ENCODE measurements at regions not wholly inside any gene's neighbourhood (a gene's known extent, or its start where the extent isn't known, plus 50 kb on each side); places are given as distances from the start of the nearest gene placed in this dataset.

DNA sequence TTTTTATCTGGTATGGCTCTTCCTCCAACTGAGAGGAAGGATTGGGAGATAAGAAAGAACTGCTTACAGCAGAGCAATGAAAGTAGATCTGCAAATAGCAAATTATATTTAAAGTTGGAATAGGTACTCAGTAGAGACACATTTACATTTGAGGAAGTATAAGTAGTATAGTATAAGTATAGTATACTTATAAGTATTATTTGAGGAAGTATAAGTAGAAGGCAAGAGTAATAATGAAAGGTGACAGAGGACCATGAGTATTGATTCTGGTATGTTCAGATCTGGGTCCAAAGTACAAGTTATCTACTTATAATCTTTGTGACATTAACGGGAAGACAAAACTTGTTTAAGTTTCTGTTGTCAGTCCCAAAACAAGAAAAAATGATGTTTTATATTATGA, 527.6 kb upstream of the SORCS1 start:
- Histone ChIP-seq H3K9me2 (replicated peaks; ENCODE audit: low read depth, low read length) (no peaks in the 10 kb centered on the region), H3K4me2 (ENCODE audit: low read depth, low read length, poor library complexity, severe bottlenecking) (no peak overlapping the region), H3F3A (ENCODE audit: low read depth) (no peaks in the 10 kb centered on the region), H4K20me1 (ENCODE audit: insufficient read depth, low read length, poor library complexity, severe bottlenecking) (no peaks in the 10 kb centered on the region), H3K4me3 (ENCODE audit: low read length, poor library complexity, severe bottlenecking) (no peak overlapping the region), H3K4me1 (ENCODE audit: insufficient read depth, low read length, poor library complexity, severe bottlenecking) (no peaks in the 10 kb centered on the region), H3K79me2 (ENCODE audit: insufficient read depth, low read length) (no peaks in the 10 kb centered on the region), H2AFZ (ENCODE audit: low read length) (no peak overlapping the region), H3K27me3 (ENCODE audit: insufficient read depth, low read length, poor library complexity, severe bottlenecking) (no peaks in the 10 kb centered on the region), H3K36me3 (ENCODE audit: insufficient read depth, low read length) (no peaks in the 10 kb centered on the region), H3K9ac (ENCODE audit: low read depth, low read length, poor library complexity, severe bottlenecking) (no peak overlapping the region), H3K9me3 (ENCODE audit: insufficient read depth, low read depth, low read length) (no peaks in the 10 kb centered on the region)
- no peak for TF ChIP-seq EZH2phosphoT487 (IDR thresholded peaks at IDR 0.05; ENCODE audit: borderline replicate concordance)
- TF ChIP-seq, protein P1, sequence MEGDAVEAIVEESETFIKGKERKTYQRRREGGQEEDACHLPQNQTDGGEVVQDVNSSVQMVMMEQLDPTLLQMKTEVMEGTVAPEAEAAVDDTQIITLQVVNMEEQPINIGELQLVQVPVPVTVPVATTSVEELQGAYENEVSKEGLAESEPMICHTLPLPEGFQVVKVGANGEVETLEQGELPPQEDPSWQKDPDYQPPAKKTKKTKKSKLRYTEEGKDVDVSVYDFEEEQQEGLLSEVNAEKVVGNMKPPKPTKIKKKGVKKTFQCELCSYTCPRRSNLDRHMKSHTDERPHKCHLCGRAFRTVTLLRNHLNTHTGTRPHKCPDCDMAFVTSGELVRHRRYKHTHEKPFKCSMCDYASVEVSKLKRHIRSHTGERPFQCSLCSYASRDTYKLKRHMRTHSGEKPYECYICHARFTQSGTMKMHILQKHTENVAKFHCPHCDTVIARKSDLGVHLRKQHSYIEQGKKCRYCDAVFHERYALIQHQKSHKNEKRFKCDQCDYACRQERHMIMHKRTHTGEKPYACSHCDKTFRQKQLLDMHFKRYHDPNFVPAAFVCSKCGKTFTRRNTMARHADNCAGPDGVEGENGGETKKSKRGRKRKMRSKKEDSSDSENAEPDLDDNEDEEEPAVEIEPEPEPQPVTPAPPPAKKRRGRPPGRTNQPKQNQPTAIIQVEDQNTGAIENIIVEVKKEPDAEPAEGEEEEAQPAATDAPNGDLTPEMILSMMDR (conservative IDR thresholded peaks at IDR 0.05; ENCODE audit: low read length): no peak

DNA sequence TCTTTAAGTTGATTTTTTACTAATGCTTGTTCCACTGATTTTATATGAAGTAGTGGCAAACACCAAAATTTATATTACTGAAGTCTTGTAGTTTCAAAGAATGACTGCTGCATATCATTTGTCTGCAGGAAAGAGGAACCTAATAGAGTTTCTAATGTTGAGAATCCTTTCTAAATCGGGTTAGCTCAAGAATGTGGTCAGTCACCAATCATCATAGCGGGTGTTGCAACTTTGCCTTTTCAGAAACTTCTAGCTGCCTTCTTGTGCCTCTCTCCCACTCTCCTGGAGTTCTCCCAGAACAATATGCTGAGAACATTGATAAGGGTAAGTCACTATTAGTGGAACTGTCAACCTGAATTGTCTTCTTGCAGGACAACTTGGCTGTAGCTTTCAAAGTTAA, 524.8 kb upstream of the SORCS1 start:
- H3K9ac ChIP-seq (ENCODE audit: low read depth, low read length, poor library complexity, severe bottlenecking): no peak overlapping the region

DNA sequence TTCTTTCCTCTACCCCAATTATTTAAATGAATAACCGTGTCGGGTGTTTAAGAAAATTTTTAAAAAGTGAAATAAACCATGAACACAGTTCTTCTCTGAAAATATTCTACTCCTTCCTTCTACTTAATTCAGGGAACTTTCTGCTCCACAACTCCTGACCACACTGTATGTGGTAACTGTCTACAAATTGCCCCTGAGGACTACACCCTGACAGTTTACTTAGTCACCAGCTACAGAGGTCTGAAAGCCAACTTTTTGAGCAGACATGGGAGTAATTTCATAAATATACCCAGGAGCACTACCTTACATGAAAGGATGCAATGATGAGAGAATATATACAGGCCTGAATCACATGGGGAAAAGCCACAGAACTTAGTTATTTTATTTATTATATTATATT, 523.2 kb upstream of the SORCS1 start:
- no peaks in the 10 kb centered on the region for H3K4me1 ChIP-seq (ENCODE audit: insufficient read depth, low read length, poor library complexity, severe bottlenecking)
- H3K27me3 ChIP-seq (ENCODE audit: insufficient read depth, low read length, poor library complexity, severe bottlenecking): no peaks in the 10 kb centered on the region
- no peaks in the 10 kb centered on the region for H4K20me1 ChIP-seq (ENCODE audit: insufficient read depth, low read length, poor library complexity, severe bottlenecking)
- no peak overlapping the region for H3K9ac ChIP-seq (ENCODE audit: low read depth, low read length, poor library complexity, severe bottlenecking)
- H3K9me2 ChIP-seq (replicated peaks; ENCODE audit: low read depth, low read length): no peaks in the 10 kb centered on the region
- H3K4me2 ChIP-seq (ENCODE audit: low read depth, low read length, poor library complexity, severe bottlenecking): no peak overlapping the region
- no peaks in the 10 kb centered on the region for H3K9me3 ChIP-seq (ENCODE audit: insufficient read depth, low read depth, low read length)
- H3K79me2 ChIP-seq (ENCODE audit: insufficient read depth, low read length): no peaks in the 10 kb centered on the region
- H2AFZ ChIP-seq (ENCODE audit: low read length): no peak overlapping the region
- H3K4me3 ChIP-seq (ENCODE audit: low read length, poor library complexity, severe bottlenecking): no peak overlapping the region
- no peaks in the 10 kb centered on the region for H3F3A ChIP-seq (ENCODE audit: low read depth)
- H3K36me3 ChIP-seq (ENCODE audit: insufficient read depth, low read length): no peaks in the 10 kb centered on the region
- TF ChIP-seq EZH2phosphoT487 (IDR thresholded peaks at IDR 0.05; ENCODE audit: borderline replicate concordance): no peak
- TF ChIP-seq, protein P1 (conservative IDR thresholded peaks at IDR 0.05; ENCODE audit: low read length): no peak

More for the DNA sequence above, 524.8 kb upstream of the SORCS1 start:
- Histone ChIP-seq H3K9me3 (ENCODE audit: insufficient read depth, low read depth, low read length) (no peaks in the 10 kb centered on the region), H3K4me3 (ENCODE audit: low read length, poor library complexity, severe bottlenecking) (no peak overlapping the region), H3K36me3 (ENCODE audit: insufficient read depth, low read length) (no peaks in the 10 kb centered on the region), H3K4me1 (ENCODE audit: insufficient read depth, low read length, poor library complexity, severe bottlenecking) (no peaks in the 10 kb centered on the region), H3K9me2 (replicated peaks; ENCODE audit: low read depth, low read length) (no peaks in the 10 kb centered on the region), H3F3A (ENCODE audit: low read depth) (no peaks in the 10 kb centered on the region), H3K27me3 (ENCODE audit: insufficient read depth, low read length, poor library complexity, severe bottlenecking) (no peaks in the 10 kb centered on the region), H2AFZ (ENCODE audit: low read length) (no peak overlapping the region), H4K20me1 (ENCODE audit: insufficient read depth, low read length, poor library complexity, severe bottlenecking) (no peaks in the 10 kb centered on the region), H3K4me2 (ENCODE audit: low read depth, low read length, poor library complexity, severe bottlenecking) (no peak overlapping the region), H3K79me2 (ENCODE audit: insufficient read depth, low read length) (no peaks in the 10 kb centered on the region)
- TF ChIP-seq, protein P1 (conservative IDR thresholded peaks at IDR 0.05; ENCODE audit: low read length): no peak
- no peak for TF ChIP-seq EZH2phosphoT487 (IDR thresholded peaks at IDR 0.05; ENCODE audit: borderline replicate concordance)

Measured in Loucy (cell line).